ENCODE measurements at regions not wholly inside any gene's neighbourhood (a gene's known extent, or its start where the extent isn't known, plus 50 kb on each side); places are given as distances from the start of the nearest gene placed in this dataset.

DNA sequence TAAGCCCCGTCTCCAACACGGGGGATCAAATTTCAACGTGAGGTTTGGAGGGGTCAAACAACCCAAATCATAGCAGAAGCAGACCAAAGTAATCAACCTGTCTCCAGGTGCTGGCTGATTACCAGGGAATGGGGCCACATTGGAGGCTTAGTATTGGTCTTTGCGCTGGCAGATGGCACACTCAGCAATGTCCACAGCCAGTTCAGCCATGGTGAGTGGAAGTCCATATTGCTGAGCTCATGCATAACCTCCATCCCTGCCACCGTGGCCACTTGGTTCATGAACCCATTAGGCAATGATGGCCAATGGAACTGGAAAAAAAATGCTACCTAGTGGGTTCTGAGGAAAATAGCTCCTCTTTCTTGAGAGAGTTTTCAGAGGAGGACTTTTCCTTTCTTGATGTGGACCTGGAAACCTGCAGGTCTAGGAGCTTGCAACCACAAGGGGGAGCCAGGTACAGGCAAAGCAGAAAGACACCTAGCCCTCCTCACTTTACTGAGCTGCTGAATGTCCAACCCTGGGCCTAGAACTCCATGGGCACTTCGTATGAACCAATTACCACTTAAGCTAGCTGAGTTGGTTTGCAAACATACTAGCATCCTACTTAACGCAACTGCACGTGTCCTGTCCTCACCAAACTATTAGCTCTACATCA, 128.0 kb upstream of the GYPC start:
- no peak for TF ChIP-seq POLR2A (IDR thresholded peaks at IDR 0.05)
- TF ChIP-seq, protein P1, sequence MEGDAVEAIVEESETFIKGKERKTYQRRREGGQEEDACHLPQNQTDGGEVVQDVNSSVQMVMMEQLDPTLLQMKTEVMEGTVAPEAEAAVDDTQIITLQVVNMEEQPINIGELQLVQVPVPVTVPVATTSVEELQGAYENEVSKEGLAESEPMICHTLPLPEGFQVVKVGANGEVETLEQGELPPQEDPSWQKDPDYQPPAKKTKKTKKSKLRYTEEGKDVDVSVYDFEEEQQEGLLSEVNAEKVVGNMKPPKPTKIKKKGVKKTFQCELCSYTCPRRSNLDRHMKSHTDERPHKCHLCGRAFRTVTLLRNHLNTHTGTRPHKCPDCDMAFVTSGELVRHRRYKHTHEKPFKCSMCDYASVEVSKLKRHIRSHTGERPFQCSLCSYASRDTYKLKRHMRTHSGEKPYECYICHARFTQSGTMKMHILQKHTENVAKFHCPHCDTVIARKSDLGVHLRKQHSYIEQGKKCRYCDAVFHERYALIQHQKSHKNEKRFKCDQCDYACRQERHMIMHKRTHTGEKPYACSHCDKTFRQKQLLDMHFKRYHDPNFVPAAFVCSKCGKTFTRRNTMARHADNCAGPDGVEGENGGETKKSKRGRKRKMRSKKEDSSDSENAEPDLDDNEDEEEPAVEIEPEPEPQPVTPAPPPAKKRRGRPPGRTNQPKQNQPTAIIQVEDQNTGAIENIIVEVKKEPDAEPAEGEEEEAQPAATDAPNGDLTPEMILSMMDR (IDR thresholded peaks at IDR 0.05), result peak; percentile 47 to 62 (median 50)
- WGBS (ENCODE audit: insufficient coverage, low coverage, low lambda C conversion rate, missing lambda C conversion rate), result 54% methylated on average over 2 of the region's 8 CpGs
- H3K9me3 ChIP-seq, result no peaks in the 10 kb centered on the region
- DNase-seq (peak; percentile 55 to 64 (median 64)), ATAC-seq (peak; percentile 82 to 88 (median 84))
- H3K4me1 ChIP-seq, result no peaks in the 10 kb centered on the region
- H3K36me3 ChIP-seq, result no peaks in the 10 kb centered on the region
- no peak overlapping the region for H3K27ac ChIP-seq
- intact Hi-C loops (cut with DNase I), result loop anchor here in 1 of 2 donors (10.0 kb wide), 1 partner anchor 247 kb away; no protein-coding TSS in a partner anchor
- H3K4me3 ChIP-seq, result no peak overlapping the region
- no peaks in the 10 kb centered on the region for H3K27me3 ChIP-seq

DNA sequence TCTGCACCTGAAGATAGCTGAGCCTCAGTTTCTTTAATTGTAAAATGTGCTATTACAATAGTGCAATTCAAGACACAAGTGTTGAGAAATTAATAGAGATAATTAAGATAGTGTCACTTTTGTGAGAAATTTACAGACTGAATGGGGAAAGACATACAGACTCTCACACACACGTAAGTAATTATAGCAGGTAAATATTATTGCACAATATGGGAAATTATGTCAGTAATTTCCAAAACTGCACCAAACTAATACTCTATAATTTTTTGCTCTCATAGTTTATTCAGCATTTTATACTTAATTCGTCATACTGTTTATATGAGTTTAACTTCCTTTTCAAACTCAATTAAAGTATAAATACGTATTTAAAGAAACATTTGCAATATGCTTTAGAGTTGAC, 124.9 kb upstream of the GYPC start:
- WGBS (ENCODE audit: insufficient coverage, low coverage, low lambda C conversion rate, missing lambda C conversion rate), result 49% methylated on average over 3 of the region's 3 CpGs
- H3K27ac ChIP-seq, result no peak overlapping the region
- H3K36me3 ChIP-seq, result no peaks in the 10 kb centered on the region
- H3K27me3 ChIP-seq, result no peaks in the 10 kb centered on the region
- H3K4me3 ChIP-seq, result no peak overlapping the region
- TF ChIP-seq POLR2A (IDR thresholded peaks at IDR 0.05), result no peak
- TF ChIP-seq, protein P1 (IDR thresholded peaks at IDR 0.05), result no peak
- no peaks in the 10 kb centered on the region for H3K9me3 ChIP-seq
- intact Hi-C loops (cut with DNase I), result no loop called here
- H3K4me1 ChIP-seq, result no peaks in the 10 kb centered on the region
- ATAC-seq (no peak), DNase-seq (no peak)

DNA sequence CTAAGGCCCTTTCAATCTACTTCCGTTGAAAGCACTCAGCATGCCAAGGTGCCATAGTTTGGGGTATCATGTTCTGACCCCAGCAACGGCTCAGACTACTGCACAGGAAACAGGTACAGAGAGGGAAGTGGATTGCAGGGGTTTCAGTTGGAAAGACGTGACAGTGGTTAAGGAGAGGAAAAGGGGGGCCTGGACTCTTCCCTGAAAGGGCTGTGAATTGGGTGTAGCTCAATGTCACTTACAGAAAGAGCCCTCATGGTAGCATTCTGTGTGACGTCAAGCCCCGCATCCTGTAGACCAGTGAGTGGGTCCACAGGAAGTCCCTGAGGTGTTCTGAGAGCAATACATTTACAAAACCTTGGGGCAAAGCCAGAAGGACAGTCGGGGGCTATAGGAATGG, 121.5 kb upstream of the GYPC start:
- Histone ChIP-seq H3K4me3 (no peak overlapping the region), H3K27ac (no peak overlapping the region), H3K4me1 (no peaks in the 10 kb centered on the region), H3K9me3 (no peaks in the 10 kb centered on the region), H3K36me3 (no peaks in the 10 kb centered on the region), H3K27me3 (no peaks in the 10 kb centered on the region)
- 33% methylated on average over 6 of the region's 6 CpGs for WGBS (ENCODE audit: insufficient coverage, low coverage, low lambda C conversion rate, missing lambda C conversion rate)
- no peak for TF ChIP-seq POLR2A (IDR thresholded peaks at IDR 0.05)
- TF ChIP-seq, protein P1 (IDR thresholded peaks at IDR 0.05), result no peak
- intact Hi-C loops (cut with DNase I), result no loop called here
- ATAC-seq, result no peak
- no peak for DNase-seq

DNA sequence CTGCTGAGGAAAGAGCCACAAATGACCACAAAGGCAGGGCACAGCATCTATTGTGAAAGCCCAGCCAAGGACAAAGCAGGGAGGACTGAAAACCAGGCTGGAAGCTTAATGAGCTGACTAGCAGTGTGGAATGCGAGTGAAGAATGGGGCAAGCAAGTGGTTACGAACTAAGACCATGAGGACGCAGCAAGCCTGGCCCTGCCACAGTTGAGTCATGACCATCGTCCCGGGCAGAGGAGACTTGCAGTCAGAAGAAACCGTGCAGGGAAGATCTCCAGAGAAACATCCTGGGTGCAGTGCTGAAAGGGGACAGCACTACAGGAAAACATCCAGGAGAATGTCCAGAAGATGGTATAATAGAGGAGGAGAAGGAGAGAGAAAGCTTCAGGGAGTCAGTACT, 120.5 kb upstream of the GYPC start:
- H3K9me3 ChIP-seq, result no peaks in the 10 kb centered on the region
- no peaks in the 10 kb centered on the region for H3K27me3 ChIP-seq
- no peak for ATAC-seq
- intact Hi-C loops (cut with DNase I), result no loop called here
- WGBS (ENCODE audit: insufficient coverage, low coverage, low lambda C conversion rate, missing lambda C conversion rate), result 72% methylated on average over 6 of the region's 6 CpGs
- H3K36me3 ChIP-seq, result no peaks in the 10 kb centered on the region
- H3K27ac ChIP-seq, result no peak overlapping the region
- H3K4me3 ChIP-seq, result no peak overlapping the region
- DNase-seq, result no peak
- H3K4me1 ChIP-seq, result no peaks in the 10 kb centered on the region
- TF ChIP-seq, protein P1 (IDR thresholded peaks at IDR 0.05), result no peak
- no peak for TF ChIP-seq POLR2A (IDR thresholded peaks at IDR 0.05)

All from right lobe of liver (tissue), 6 donors.